ENCODE measurements at regions not wholly inside any gene's neighbourhood (a gene's known extent, or its start where the extent isn't known, plus 50 kb on each side); places are given as distances from the start of the nearest gene placed in this dataset.

GRCh38 chr14:47763188-47763854 is 87.9 kb upstream of the MDGA2 start:
- in situ Hi-C loops (cut with MboI; ENCODE audit: low pct_unique_long_range_greater_than_20kb, low sequenced_read_pairs, unreplicated experiment) = no loop called here
- peak; percentile 14 for DNase-seq (ENCODE audit: low spot score)

DNA sequence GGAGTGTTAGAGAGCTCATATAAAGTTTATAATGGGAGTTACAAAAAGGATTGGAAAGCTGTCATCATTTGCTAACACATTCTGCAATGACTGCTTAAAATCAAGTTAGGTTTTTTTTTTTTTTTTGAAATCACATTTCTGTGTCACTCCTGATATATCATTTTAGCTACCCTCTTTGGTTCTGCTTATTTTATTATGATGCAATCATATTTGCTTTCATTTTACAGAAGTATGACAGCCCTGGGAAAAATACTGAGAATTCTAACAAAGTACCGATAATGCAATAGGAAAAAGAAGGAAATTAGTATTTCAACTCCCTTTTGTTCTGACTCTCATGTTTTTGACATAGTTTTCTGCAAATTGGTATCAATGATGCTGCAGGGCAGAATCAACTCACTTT is 71.6 kb upstream of the MDGA2 start:
- TF ChIP-seq, protein P1, sequence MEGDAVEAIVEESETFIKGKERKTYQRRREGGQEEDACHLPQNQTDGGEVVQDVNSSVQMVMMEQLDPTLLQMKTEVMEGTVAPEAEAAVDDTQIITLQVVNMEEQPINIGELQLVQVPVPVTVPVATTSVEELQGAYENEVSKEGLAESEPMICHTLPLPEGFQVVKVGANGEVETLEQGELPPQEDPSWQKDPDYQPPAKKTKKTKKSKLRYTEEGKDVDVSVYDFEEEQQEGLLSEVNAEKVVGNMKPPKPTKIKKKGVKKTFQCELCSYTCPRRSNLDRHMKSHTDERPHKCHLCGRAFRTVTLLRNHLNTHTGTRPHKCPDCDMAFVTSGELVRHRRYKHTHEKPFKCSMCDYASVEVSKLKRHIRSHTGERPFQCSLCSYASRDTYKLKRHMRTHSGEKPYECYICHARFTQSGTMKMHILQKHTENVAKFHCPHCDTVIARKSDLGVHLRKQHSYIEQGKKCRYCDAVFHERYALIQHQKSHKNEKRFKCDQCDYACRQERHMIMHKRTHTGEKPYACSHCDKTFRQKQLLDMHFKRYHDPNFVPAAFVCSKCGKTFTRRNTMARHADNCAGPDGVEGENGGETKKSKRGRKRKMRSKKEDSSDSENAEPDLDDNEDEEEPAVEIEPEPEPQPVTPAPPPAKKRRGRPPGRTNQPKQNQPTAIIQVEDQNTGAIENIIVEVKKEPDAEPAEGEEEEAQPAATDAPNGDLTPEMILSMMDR (IDR thresholded peaks at IDR 0.05; ENCODE audit: extremely low read depth, insufficient read depth, missing control alignments) = no peak
- in situ Hi-C loops (cut with MboI; ENCODE audit: low pct_unique_long_range_greater_than_20kb, low sequenced_read_pairs, unreplicated experiment) = no loop called here
- no peak for DNase-seq (ENCODE audit: low spot score)

More at GRCh38 chr14:47763188-47763854, 87.9 kb upstream of the MDGA2 start:
- TF ChIP-seq, protein P1 (IDR thresholded peaks at IDR 0.05; ENCODE audit: extremely low read depth, insufficient read depth, missing control alignments) = no peak

- no peak for DNase-seq (ENCODE audit: low spot score)
- TF ChIP-seq, protein P1 (IDR thresholded peaks at IDR 0.05; ENCODE audit: extremely low read depth, insufficient read depth, missing control alignments) = no peak
- in situ Hi-C loops (cut with MboI; ENCODE audit: low pct_unique_long_range_greater_than_20kb, low sequenced_read_pairs, unreplicated experiment) = no loop called here
Observed at GRCh38 chr14:47744155-47744554, 68.8 kb upstream of the MDGA2 start.

DNA sequence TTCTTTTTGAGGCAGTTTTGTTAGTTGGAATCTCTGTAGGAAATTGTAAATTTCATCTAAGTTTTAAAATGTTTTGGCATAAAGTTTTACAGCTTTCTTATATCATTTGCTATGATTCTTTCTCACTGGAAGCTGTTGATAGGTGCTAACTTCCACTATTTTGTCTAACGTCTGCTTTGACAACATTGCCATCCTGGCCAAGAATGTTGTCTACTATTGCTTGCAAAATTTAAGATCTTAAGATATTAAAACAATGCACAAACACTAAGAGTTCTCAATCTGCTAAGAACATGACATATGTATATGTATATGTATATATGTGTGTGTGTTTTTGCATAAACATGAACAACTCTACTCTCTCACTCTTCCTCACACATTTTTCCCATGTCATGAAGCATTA is 64.1 kb upstream of the MDGA2 start:
- in situ Hi-C loops (cut with MboI; ENCODE audit: low pct_unique_long_range_greater_than_20kb, low sequenced_read_pairs, unreplicated experiment) = no loop called here
- TF ChIP-seq, protein P1 (IDR thresholded peaks at IDR 0.05; ENCODE audit: extremely low read depth, insufficient read depth, missing control alignments) = no peak
- DNase-seq (ENCODE audit: low spot score) = no peak

DNA sequence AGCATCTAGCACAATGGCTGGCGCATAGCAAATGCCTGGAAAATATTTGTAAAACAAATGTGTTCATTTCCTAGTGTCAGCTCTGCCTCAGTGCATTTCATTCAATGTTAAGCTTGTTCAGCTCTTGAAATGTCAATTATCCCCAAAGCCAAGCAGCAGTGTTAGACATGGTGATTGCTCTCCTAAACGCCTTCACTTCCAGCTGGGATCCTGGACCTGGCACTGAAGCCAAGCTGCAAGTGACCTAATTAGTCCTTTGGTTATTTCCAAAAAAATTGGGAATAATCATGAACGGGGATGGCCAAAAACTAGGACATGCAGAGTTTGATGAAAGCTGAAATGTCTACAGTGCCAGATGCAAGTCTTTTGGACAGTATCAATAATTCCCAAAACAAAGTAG is 54.9 kb upstream of the MDGA2 start:
- TF ChIP-seq, protein P1 (IDR thresholded peaks at IDR 0.05; ENCODE audit: extremely low read depth, insufficient read depth, missing control alignments) = no peak
- in situ Hi-C loops (cut with MboI; ENCODE audit: low pct_unique_long_range_greater_than_20kb, low sequenced_read_pairs, unreplicated experiment) = no loop called here
- no peak for DNase-seq (ENCODE audit: low spot score)
